ENCODE measurements at regions not wholly inside any gene's neighbourhood (a gene's known extent, or its start where the extent isn't known, plus 50 kb on each side); places are given as distances from the start of the nearest gene placed in this dataset.
"Not testable (repeated sequence)": the region's sequence is repeated elsewhere in the genome, so short reads cannot be mapped to it uniquely, and the experiment has no call there.

GRCh38 chr7:91494450-91494849, 230.2 kb downstream of the FZD1 start:
- Histone ChIP-seq H3K27ac (no peak overlapping the region), H3K36me3 (ENCODE audit: insufficient read depth, low read length) (no peaks in the 10 kb centered on the region), H3K9me3 (ENCODE audit: low read depth, low read length) (no peaks in the 10 kb centered on the region), H3K4me3 (no peak overlapping the region), H3K9ac (ENCODE audit: insufficient read length) (no peak overlapping the region)
- no peak for DNase-seq (ENCODE audit: low read depth, low spot score)
- TF ChIP-seq FOXP2 (optimal IDR thresholded peaks at IDR 0.05; ENCODE audit: control extremely low read depth, extremely low read length, insufficient read depth) (no peak), POLR2AphosphoS5 (IDR thresholded peaks at IDR 0.05; ENCODE audit: borderline replicate concordance, low read depth, low read length) (no peak), EZH2 (IDR thresholded peaks at IDR 0.05) (no peak)

DNA sequence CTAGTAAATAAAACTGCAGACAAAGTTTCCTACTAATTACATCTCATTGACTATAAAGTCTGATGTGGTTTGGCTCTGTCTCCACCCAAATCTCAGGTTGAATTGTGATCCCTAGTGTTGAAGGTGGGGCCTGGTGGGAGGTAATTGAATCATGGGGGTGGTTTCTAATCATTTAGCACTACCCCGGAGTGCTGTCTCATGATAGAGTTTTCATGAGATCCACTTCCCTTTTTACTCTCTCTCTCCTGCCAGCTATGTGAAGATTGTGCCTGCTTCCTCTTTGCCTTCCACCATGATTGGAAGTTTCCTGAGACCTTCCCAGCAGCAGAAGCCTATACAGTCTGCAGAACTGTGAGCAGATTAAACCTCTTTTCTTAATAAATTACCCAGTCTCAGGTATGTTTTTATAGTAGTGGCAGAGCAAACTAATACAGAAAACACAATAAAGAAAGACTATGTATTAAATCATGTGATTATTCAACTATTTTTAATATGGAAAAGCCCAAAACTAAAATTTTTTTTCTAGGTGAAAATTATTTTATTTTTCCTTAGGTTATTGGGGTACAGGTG, 232.1 kb downstream of the FZD1 start:
- Histone ChIP-seq H3K4me3 (no peak overlapping the region), H3K9ac (ENCODE audit: insufficient read length) (no peak overlapping the region), H3K36me3 (ENCODE audit: insufficient read depth, low read length) (no peaks in the 10 kb centered on the region), H3K9me3 (ENCODE audit: low read depth, low read length) (no peaks in the 10 kb centered on the region), H3K27ac (no peak overlapping the region)
- no peak for DNase-seq (ENCODE audit: low read depth, low spot score)
- TF ChIP-seq EZH2 (IDR thresholded peaks at IDR 0.05) (no peak), FOXP2 (optimal IDR thresholded peaks at IDR 0.05; ENCODE audit: control extremely low read depth, extremely low read length, insufficient read depth) (no peak), POLR2AphosphoS5 (IDR thresholded peaks at IDR 0.05; ENCODE audit: borderline replicate concordance, low read depth, low read length) (no peak)

GRCh38 chr7:91497277-91497676, 233.0 kb downstream of the FZD1 start:
- not testable (repeated sequence) for H3K9me3 ChIP-seq (ENCODE audit: low read depth, low read length); H3K27ac ChIP-seq; DNase-seq (ENCODE audit: low read depth, low spot score); H3K4me3 ChIP-seq; H3K36me3 ChIP-seq (ENCODE audit: insufficient read depth, low read length); H3K9ac ChIP-seq (ENCODE audit: insufficient read length)

GRCh38 chr7:91503934-91504555, 239.8 kb downstream of the FZD1 start:
- H3K36me3 ChIP-seq (ENCODE audit: insufficient read depth, low read length): no peaks in the 10 kb centered on the region
- H3K9me3 ChIP-seq (ENCODE audit: low read depth, low read length): no peaks in the 10 kb centered on the region
- H3K9ac ChIP-seq (ENCODE audit: insufficient read length): no peak overlapping the region
- no peak overlapping the region for H3K27ac ChIP-seq
- TF ChIP-seq POLR2AphosphoS5 (IDR thresholded peaks at IDR 0.05; ENCODE audit: borderline replicate concordance, low read depth, low read length) (no peak), EZH2 (IDR thresholded peaks at IDR 0.05) (no peak), FOXP2 (optimal IDR thresholded peaks at IDR 0.05; ENCODE audit: control extremely low read depth, extremely low read length, insufficient read depth) (no peak)
- no peak overlapping the region for H3K4me3 ChIP-seq
- no peak for DNase-seq (ENCODE audit: low read depth, low spot score)

- TF ChIP-seq FOXP2 (optimal IDR thresholded peaks at IDR 0.05; ENCODE audit: control extremely low read depth, extremely low read length, insufficient read depth) (no peak), EZH2 (IDR thresholded peaks at IDR 0.05) (no peak), POLR2AphosphoS5 (IDR thresholded peaks at IDR 0.05; ENCODE audit: borderline replicate concordance, low read depth, low read length) (no peak)
- Histone ChIP-seq H3K36me3 (ENCODE audit: insufficient read depth, low read length) (no peaks in the 10 kb centered on the region), H3K9ac (ENCODE audit: insufficient read length) (no peak overlapping the region), H3K4me3 (no peak overlapping the region), H3K27ac (no peak overlapping the region), H3K9me3 (ENCODE audit: low read depth, low read length) (no peaks in the 10 kb centered on the region)
- no peak for DNase-seq (ENCODE audit: low read depth, low spot score)
Observed at GRCh38 chr7:91504919-91505318, 240.7 kb downstream of the FZD1 start.

DNA sequence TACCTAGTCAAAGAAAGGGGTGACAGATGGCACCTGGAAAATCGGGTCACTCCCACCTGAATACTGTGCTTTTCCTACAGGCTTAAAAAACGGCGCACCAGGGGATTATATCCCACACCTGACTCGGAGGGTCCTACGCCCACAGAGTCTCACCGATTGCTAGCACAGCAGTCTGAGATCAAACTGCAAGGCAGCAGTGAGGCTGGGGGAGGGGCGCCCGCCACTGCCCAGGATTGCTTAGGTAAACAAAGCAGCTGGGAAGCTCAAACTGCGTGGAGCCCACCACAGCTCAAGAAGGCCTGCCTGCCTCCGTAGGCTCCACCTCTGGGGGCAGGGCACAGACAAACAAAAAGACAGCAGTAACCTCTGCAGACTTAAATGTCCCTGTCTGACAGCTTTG, 242.7 kb downstream of the FZD1 start:
- not testable (repeated sequence) for H3K9ac ChIP-seq (ENCODE audit: insufficient read length); H3K4me3 ChIP-seq; H3K36me3 ChIP-seq (ENCODE audit: insufficient read depth, low read length); H3K27ac ChIP-seq; H3K9me3 ChIP-seq (ENCODE audit: low read depth, low read length); DNase-seq (ENCODE audit: low read depth, low spot score)

DNA sequence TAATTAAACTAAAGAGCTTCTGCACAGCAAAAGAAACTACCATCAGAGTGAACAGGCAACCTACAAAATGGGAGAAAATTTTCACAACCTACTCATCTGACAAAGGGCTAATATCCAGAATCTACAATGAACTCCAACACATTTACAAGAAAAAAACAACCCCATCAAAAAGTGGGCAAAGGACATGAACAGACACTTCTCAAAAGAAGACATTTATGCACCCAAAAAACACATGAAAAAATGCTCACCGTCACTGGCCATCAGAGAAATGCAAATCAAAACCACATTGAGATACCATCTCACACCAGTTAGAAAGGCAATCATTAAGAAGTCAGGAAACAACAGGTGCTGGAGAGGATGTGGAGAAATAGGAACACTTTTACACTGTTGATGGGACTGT, 247.6 kb downstream of the FZD1 start:
- not testable (repeated sequence) for H3K9me3 ChIP-seq (ENCODE audit: low read depth, low read length); DNase-seq (ENCODE audit: low read depth, low spot score); H3K9ac ChIP-seq (ENCODE audit: insufficient read length); H3K36me3 ChIP-seq (ENCODE audit: insufficient read depth, low read length); H3K27ac ChIP-seq; H3K4me3 ChIP-seq

- no peaks in the 10 kb centered on the region for H3K36me3 ChIP-seq (ENCODE audit: insufficient read depth, low read length)
- no peak overlapping the region for H3K27ac ChIP-seq
- TF ChIP-seq FOXP2 (optimal IDR thresholded peaks at IDR 0.05; ENCODE audit: control extremely low read depth, extremely low read length, insufficient read depth) (no peak), POLR2AphosphoS5 (IDR thresholded peaks at IDR 0.05; ENCODE audit: borderline replicate concordance, low read depth, low read length) (no peak), EZH2 (IDR thresholded peaks at IDR 0.05) (no peak)
- no peak overlapping the region for H3K4me3 ChIP-seq
- H3K9ac ChIP-seq (ENCODE audit: insufficient read length): no peak overlapping the region
- DNase-seq (ENCODE audit: low read depth, low spot score): no peak
- H3K9me3 ChIP-seq (ENCODE audit: low read depth, low read length): no peaks in the 10 kb centered on the region
Observed at GRCh38 chr7:91512958-91513357, 248.7 kb downstream of the FZD1 start.

DNA sequence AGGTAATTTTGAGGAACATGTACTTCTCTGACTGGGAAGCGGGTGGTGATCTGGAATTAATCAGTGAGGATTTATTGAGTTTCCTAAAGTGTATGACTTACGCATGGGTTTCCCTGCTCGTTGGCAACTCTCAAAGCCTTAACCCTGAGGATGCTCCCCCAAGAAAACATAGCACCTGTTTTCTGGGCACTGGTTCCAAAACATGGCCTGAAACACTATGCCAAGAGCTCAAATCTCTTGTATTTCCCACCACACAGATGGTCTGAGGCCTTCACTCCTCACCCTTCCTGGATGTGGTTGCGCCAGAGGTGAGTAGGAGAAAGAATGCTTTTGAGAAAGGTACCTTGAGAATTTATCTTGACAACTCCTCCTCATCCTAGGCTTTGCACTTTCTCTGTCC, 250.4 kb downstream of the FZD1 start:
- Histone ChIP-seq H3K36me3 (ENCODE audit: insufficient read depth, low read length) (no peaks in the 10 kb centered on the region), H3K27ac (no peak overlapping the region), H3K9me3 (ENCODE audit: low read depth, low read length) (no peaks in the 10 kb centered on the region), H3K9ac (ENCODE audit: insufficient read length) (no peak overlapping the region), H3K4me3 (no peak overlapping the region)
- TF ChIP-seq POLR2AphosphoS5 (IDR thresholded peaks at IDR 0.05; ENCODE audit: borderline replicate concordance, low read depth, low read length): no peak
- TF ChIP-seq FOXP2 (optimal IDR thresholded peaks at IDR 0.05; ENCODE audit: control extremely low read depth, extremely low read length, insufficient read depth): no peak
- TF ChIP-seq EZH2 (IDR thresholded peaks at IDR 0.05): no peak
- no peak for DNase-seq (ENCODE audit: low read depth, low spot score)

Data from SK-N-MC (cell line).